PC-3 (cell line): ENCODE measurements at regions not wholly inside any gene's neighbourhood (a gene's known extent, or its start where the extent isn't known, plus 50 kb on each side); places are given as distances from the start of the nearest gene placed in this dataset.

Experiments
- ATAC-seq: fragments of 200-7000 bp; cut with Tn5 transposase; 2 replicates; pipeline ENCODE4 v1.9.1; 2020; ENCODE audit warnings: mild to moderate bottlenecking, moderate library complexity
- BruUV-seq: library from RNA; stranded (reverse); fragments of 400-500 nt; replicated peaks from 2 replicates; lab custom pipeline; 2021; lab: Mats Ljungman, UMichigan
- CTCF ChIA-PET: fragments of 300-600 bp; sonication (Branson Sonifier 250); formaldehyde crosslinking; loops from one replicate; lab custom pipeline; 2022; ENCODE audit warnings: antibody characterized with exemption; lab: Charles Lee
- POLR2A ChIA-PET: fragments of 300-600 bp; sonication (Branson Sonifier 250); formaldehyde crosslinking; loops from one replicate; lab custom pipeline; 2022; ENCODE audit warnings: antibody characterized with exemption; ENCODE audit not compliant: unreplicated experiment; lab: Charles Lee
- DNase-seq: peaks from one replicate; pipeline ENCODE4 v3.0.0-alpha.2; 2015
- H2AFZ ChIP-seq: fragments of 300-600 bp; sonication (generic); 2 replicates; pipeline ENCODE4 v1.6.0; 2016; ENCODE audit warnings: antibody characterized with exemption, low read length
- H3F3A ChIP-seq: fragments of 300-600 bp; sonication (generic); one replicate; pipeline ENCODE4 v1.6.0; 2017; ENCODE audit warnings: antibody characterized with exemption, low read length, control low read depth, mild to moderate bottlenecking; ENCODE audit not compliant: unreplicated experiment
- H3K27ac ChIP-seq: fragments of 300-600 bp; sonication (generic); 2 replicates; pipeline ENCODE4 v1.5.1; 2016; ENCODE audit warnings: mild to moderate bottlenecking, low read length
- H3K27me3 ChIP-seq: fragments of 300-600 bp; sonication (generic); 2 replicates; pipeline ENCODE4 v1.6.1; 2016; ENCODE audit warnings: low read length, mixed read lengths
- H3K36me3 ChIP-seq: fragments of 300-600 bp; sonication (generic); 2 replicates; pipeline ENCODE4 v1.6.1; 2016; ENCODE audit warnings: low read depth, mixed run types, low read length, mixed read lengths
- H3K4me1 ChIP-seq: fragments of 300-600 bp; sonication (generic); 2 replicates; pipeline ENCODE4 v1.5.1; 2016; ENCODE audit warnings: low read length; ENCODE audit not compliant: insufficient read depth
- H3K4me2 ChIP-seq: fragments of 300-600 bp; sonication (generic); 2 replicates; pipeline ENCODE4 v1.6.0; 2016; ENCODE audit warnings: low read length
- H3K4me3 ChIP-seq: fragments of 300-600 bp; sonication (generic); 2 replicates; pipeline ENCODE4 v1.5.1; 2016; ENCODE audit warnings: mild to moderate bottlenecking, low read length, mixed read lengths
- H3K79me2 ChIP-seq: fragments of 300-600 bp; sonication (generic); 2 replicates; pipeline ENCODE4 v1.6.1; 2017; ENCODE audit warnings: low read length, mixed read lengths
- H3K9ac ChIP-seq: fragments of 300-600 bp; sonication (generic); 2 replicates; pipeline ENCODE4 v1.6.0; 2016; ENCODE audit warnings: mild to moderate bottlenecking, low read length
- H3K9me2 ChIP-seq: fragments of 300-600 bp; sonication (generic); replicated peaks from 2 replicates; pipeline ENCODE4 v1.6.1; 2016; ENCODE audit warnings: mixed run types, low read length, mixed read lengths
- H3K9me3 ChIP-seq: fragments of 300-600 bp; sonication (generic); 2 replicates; pipeline ENCODE4 v1.6.1; 2016; ENCODE audit warnings: low read length, mixed read lengths
- H4K20me1 ChIP-seq: fragments of 300-600 bp; sonication (generic); 2 replicates; pipeline ENCODE4 v1.6.1; 2016; ENCODE audit warnings: low read length, mixed read lengths
- EZH2 ChIP-seq: fragments of 300-600 bp; sonication (generic); IDR thresholded peaks from one replicate; pipeline ENCODE4 v1.6.1; 2017; ENCODE audit warnings: antibody characterized with exemption, mild to moderate bottlenecking, low read length; ENCODE audit not compliant: unreplicated experiment
- EZH2phosphoT487 ChIP-seq: fragments of 300-600 bp; sonication (generic); IDR thresholded peaks from 2 replicates; pipeline ENCODE4 v1.6.1; 2018; ENCODE audit warnings: mild to moderate bottlenecking, antibody characterized with exemption, low read length, borderline replicate concordance
- intact Hi-C: fragments of 100-400 bp; cut with micrococcal nuclease; formaldehyde crosslinking; loops from 2 replicates; pipeline ENCODE4 v1.9.0; 2023
- TF ChIP-seq, protein P1 (sequence below): fragments of 300-600 bp; sonication (generic); conservative IDR thresholded peaks from 2 replicates; pipeline ENCODE4 v1.5.1; 2017; ENCODE audit warnings: antibody characterized with exemption, low read depth, mild to moderate bottlenecking, low read length

DNA sequence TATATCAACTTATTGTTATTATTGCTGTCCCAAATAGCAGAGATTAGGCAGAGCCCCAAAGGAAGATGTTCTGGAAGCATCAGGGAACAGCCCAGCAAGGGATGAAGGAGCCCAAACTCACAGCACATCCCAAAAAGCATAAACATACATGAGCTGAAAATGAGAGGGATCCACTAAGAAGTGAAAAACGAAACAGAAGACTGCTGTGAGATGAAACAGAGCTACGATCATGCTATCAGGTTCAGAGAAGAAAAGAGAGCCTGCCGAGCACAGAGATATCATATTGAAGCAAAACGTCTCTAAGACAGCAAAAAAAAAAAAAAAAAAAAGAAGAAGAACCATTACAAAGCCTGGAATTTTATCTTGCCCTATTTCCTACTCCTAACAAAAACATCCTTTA lies 127.3 kb downstream of the ZNF608 start:
- Histone ChIP-seq H3F3A (no peaks in the 10 kb centered on the region), H3K4me2 (no peak overlapping the region), H3K9me2 (no peaks in the 10 kb centered on the region), H3K4me1 (no peaks in the 10 kb centered on the region), H3K79me2 (no peaks in the 10 kb centered on the region), H2AFZ (no peak overlapping the region), H3K27ac (no peak overlapping the region), H4K20me1 (no peaks in the 10 kb centered on the region), H3K9ac (no peak overlapping the region), H3K27me3 (no peaks in the 10 kb centered on the region), H3K36me3 (no peaks in the 10 kb centered on the region), H3K9me3 (no peaks in the 10 kb centered on the region), H3K4me3 (no peak overlapping the region)
- TF ChIP-seq EZH2phosphoT487 (no peak), EZH2 (no peak)
- TF ChIP-seq, protein P1, sequence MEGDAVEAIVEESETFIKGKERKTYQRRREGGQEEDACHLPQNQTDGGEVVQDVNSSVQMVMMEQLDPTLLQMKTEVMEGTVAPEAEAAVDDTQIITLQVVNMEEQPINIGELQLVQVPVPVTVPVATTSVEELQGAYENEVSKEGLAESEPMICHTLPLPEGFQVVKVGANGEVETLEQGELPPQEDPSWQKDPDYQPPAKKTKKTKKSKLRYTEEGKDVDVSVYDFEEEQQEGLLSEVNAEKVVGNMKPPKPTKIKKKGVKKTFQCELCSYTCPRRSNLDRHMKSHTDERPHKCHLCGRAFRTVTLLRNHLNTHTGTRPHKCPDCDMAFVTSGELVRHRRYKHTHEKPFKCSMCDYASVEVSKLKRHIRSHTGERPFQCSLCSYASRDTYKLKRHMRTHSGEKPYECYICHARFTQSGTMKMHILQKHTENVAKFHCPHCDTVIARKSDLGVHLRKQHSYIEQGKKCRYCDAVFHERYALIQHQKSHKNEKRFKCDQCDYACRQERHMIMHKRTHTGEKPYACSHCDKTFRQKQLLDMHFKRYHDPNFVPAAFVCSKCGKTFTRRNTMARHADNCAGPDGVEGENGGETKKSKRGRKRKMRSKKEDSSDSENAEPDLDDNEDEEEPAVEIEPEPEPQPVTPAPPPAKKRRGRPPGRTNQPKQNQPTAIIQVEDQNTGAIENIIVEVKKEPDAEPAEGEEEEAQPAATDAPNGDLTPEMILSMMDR, result no peak
- no peak for DNase-seq
- intact Hi-C loops, result no loop called here
- ChIA-PET CTCF (no interaction called here), POLR2A (no interaction called here)
- no peak for ATAC-seq
- BruUV-seq, result no TSS peak

DNA sequence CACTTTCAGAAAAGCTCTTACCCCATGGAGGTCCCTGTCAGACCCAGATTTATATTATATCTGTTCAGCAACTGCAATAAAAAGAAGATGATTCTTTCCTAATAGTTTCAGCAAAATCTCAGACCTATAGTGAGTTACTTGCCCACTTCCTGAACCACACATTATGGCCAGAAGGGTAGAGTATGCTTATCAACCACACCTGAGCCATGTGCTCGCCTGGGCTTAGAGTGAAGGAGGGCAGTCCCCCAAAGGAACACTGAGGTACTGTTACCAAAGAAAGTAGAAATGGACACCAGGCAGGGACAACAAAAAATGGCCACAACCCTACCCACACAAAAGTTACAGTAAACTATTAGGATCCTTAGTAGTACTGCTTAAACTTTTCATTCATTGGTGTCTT lies 128.7 kb downstream of the ZNF608 start:
- H3K9me2 ChIP-seq, result no peaks in the 10 kb centered on the region
- no peak overlapping the region for H3K9ac ChIP-seq
- no peak for ATAC-seq
- intact Hi-C loops, result no loop called here
- ChIA-PET CTCF (no interaction called here), POLR2A (no interaction called here)
- no peak for DNase-seq
- H3K27me3 ChIP-seq, result no peaks in the 10 kb centered on the region
- H4K20me1 ChIP-seq, result no peaks in the 10 kb centered on the region
- H3K36me3 ChIP-seq, result no peaks in the 10 kb centered on the region
- no peak overlapping the region for H2AFZ ChIP-seq
- H3K4me2 ChIP-seq, result no peak overlapping the region
- H3K27ac ChIP-seq, result no peak overlapping the region
- no peaks in the 10 kb centered on the region for H3F3A ChIP-seq
- no peaks in the 10 kb centered on the region for H3K9me3 ChIP-seq
- H3K79me2 ChIP-seq, result no peaks in the 10 kb centered on the region
- TF ChIP-seq, protein P1, result no peak
- no peak for TF ChIP-seq EZH2
- TF ChIP-seq EZH2phosphoT487, result no peak
- H3K4me1 ChIP-seq, result no peaks in the 10 kb centered on the region
- BruUV-seq, result no TSS peak
- no peak overlapping the region for H3K4me3 ChIP-seq

DNA sequence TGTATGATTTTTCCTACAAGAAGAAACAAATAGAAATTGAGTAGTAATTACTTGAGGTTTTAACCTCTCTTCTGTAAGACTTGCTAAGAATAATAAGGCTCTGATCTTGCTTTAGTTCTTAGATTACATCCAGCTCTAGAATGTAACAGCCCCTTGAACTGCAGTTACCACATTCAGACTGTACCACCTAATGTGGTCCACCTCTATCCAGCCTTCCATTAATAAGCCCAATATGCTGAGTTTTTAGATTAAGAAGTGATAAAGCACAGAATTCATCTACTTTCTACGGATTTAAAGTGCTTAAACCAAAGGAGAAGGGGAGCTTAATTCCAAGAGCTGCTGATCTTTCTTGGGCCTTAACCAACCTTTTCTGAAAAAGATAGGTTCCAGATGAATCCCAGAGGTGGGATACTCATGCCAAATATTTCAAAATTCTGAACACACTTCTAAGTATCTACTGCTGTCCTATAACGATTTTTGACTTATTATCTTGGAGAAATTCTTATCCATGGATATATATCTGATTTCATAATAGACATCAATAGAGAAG lies 131.5 kb downstream of the ZNF608 start:
- TF ChIP-seq EZH2, result no peak
- TF ChIP-seq EZH2phosphoT487, result no peak
- TF ChIP-seq, protein P1, result no peak

More for the DNA sequence above, 131.5 kb downstream of the ZNF608 start:
- Histone ChIP-seq H3K9me2 (no peaks in the 10 kb centered on the region), H3K27ac (no peak overlapping the region), H3K4me2 (no peak overlapping the region), H3K4me3 (no peak overlapping the region), H3K9me3 (no peaks in the 10 kb centered on the region), H3K36me3 (no peaks in the 10 kb centered on the region), H4K20me1 (no peaks in the 10 kb centered on the region), H3K9ac (no peak overlapping the region), H3F3A (no peaks in the 10 kb centered on the region), H2AFZ (no peak overlapping the region), H3K27me3 (no peaks in the 10 kb centered on the region), H3K4me1 (no peaks in the 10 kb centered on the region), H3K79me2 (no peaks in the 10 kb centered on the region)
- intact Hi-C loops, result no loop called here
- DNase-seq (no peak), ATAC-seq (no peak)
- ChIA-PET POLR2A (no interaction called here), CTCF (no interaction called here)
- no TSS peak for BruUV-seq
